Progenitor cell of endocrine pancreas (in vitro differentiated cells): ENCODE measurements at regions not wholly inside any gene's neighbourhood (a gene's known extent, or its start where the extent isn't known, plus 50 kb on each side); places are given as distances from the start of the nearest gene placed in this dataset.

Experiments
- DNase-seq: peaks from one replicate; pipeline ENCODE4 v3.0.0; 2021; ENCODE audit warnings: low spot score; ENCODE audit not compliant: unreplicated experiment
- H3K27ac Mint-ChIP-seq: 2 replicates; pipeline ENCODE4 v1.8.0; 2021; ENCODE audit warnings: mild to moderate bottlenecking, moderate library complexity, mixed read lengths
- H3K27me3 Mint-ChIP-seq: 2 replicates; pipeline ENCODE4 v1.8.0; 2021; ENCODE audit warnings: mixed read lengths
- H3K36me3 Mint-ChIP-seq: 2 replicates; pipeline ENCODE4 v1.8.0; 2022; ENCODE audit warnings: mixed read lengths; ENCODE audit not compliant: insufficient read depth
- H3K4me1 Mint-ChIP-seq: 2 replicates; pipeline ENCODE4 v1.8.0; 2021; ENCODE audit warnings: low read depth, mixed read lengths
- H3K4me3 Mint-ChIP-seq: 2 replicates; pipeline ENCODE4 v1.8.0; 2021; ENCODE audit warnings: low read depth, mild to moderate bottlenecking, moderate library complexity, mixed read lengths
- H3K9me3 Mint-ChIP-seq: 2 replicates; pipeline ENCODE4 v1.8.0; 2021; ENCODE audit warnings: low read depth, mixed read lengths
- TF ChIP-seq, protein P1 (sequence below): fragments of 200-600 bp; sonication (generic); IDR thresholded peaks from one replicate; pipeline ENCODE4 v1.5.0; 2021; ENCODE audit warnings: antibody characterized with exemption, mild to moderate bottlenecking; ENCODE audit not compliant: unreplicated experiment

DNA sequence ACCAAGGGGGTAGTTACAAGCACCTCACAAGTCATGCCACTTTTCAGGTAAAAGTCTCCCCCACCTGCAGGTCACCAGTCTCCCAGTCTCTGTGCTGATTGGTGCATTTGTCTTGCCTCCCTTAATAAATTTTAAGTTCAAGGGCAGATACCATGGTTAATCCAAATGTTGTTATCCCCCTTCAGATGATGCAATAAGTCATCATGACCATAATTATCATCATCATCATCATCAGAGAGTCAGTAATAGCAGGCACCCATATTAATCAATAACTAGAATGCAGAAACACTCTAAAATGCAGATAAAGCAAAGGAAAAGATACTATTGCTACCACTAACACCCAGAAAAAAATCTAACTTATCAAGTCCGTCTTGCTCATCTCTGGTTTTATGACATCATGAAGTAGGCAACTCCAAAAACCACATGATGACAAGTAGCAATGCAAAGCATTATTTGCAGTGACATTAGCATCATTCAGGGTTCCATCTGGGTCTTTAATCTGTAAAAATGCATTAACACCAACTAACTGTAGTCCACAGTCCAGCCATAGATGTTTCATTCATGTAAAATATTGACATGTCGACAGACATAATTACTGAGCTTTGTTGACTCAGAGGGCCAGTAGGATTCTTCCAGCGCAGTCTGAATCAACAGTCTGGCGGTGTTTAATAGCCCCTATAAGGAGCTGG, 492.0 kb upstream of the RUNX1 start:
- no peak for DNase-seq
- Mint-ChIP-seq H3K27ac (no peak overlapping the region), H3K36me3 (no peaks in the 10 kb centered on the region), H3K4me3 (no peak overlapping the region), H3K9me3 (no peaks in the 10 kb centered on the region), H3K27me3 (peaks cover 3% of the 10 kb centered on the region), H3K4me1 (no peaks in the 10 kb centered on the region)
- TF ChIP-seq, protein P1, sequence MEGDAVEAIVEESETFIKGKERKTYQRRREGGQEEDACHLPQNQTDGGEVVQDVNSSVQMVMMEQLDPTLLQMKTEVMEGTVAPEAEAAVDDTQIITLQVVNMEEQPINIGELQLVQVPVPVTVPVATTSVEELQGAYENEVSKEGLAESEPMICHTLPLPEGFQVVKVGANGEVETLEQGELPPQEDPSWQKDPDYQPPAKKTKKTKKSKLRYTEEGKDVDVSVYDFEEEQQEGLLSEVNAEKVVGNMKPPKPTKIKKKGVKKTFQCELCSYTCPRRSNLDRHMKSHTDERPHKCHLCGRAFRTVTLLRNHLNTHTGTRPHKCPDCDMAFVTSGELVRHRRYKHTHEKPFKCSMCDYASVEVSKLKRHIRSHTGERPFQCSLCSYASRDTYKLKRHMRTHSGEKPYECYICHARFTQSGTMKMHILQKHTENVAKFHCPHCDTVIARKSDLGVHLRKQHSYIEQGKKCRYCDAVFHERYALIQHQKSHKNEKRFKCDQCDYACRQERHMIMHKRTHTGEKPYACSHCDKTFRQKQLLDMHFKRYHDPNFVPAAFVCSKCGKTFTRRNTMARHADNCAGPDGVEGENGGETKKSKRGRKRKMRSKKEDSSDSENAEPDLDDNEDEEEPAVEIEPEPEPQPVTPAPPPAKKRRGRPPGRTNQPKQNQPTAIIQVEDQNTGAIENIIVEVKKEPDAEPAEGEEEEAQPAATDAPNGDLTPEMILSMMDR = no peak

DNA sequence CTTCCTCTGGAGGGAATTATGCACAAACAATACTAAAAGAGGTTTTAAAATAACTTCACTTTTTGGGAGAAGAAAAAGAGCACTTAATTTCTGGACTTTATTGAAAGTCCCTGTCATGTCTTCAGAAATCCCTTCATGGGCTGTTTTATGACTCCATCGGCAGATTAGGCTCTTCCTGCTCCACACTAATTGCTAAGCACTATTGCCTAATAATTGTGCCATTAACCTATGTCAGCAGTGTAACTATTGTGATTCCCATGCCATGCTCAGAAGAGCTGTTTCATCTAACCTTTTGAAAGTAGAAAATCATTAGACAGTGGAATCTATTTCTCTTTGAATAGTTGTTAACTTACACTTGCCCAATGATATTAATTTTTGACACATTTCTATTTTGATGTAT, 489.3 kb upstream of the RUNX1 start:
- H3K9me3 Mint-ChIP-seq = peaks cover 6% of the 10 kb centered on the region
- H3K4me1 Mint-ChIP-seq = no peaks in the 10 kb centered on the region
- H3K4me3 Mint-ChIP-seq = no peak overlapping the region
- H3K27me3 Mint-ChIP-seq = peaks cover 8% of the 10 kb centered on the region
- no peak overlapping the region for H3K27ac Mint-ChIP-seq
- TF ChIP-seq, protein P1 = no peak
- DNase-seq = no peak
- no peaks in the 10 kb centered on the region for H3K36me3 Mint-ChIP-seq

DNA sequence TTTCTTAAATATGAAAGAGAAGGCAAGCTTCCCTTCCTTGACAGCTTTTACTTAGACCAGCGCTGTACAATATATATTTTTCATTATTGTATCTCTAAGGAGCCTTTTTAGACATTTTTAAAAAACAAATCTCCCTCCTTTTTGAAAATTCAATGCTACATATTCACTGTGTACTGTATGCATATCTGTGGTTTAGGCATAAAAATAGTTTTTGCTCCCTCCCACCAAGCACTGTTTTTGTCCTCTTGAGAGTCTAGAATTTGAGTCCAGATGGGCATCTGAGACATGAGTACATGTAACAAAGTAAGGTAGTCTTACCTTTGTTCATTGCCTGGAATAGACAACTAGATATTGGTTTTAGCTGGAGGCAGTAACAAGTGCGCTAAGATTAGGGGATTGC, 488.5 kb upstream of the RUNX1 start:
- Mint-ChIP-seq H3K4me3 (no peak overlapping the region), H3K4me1 (no peaks in the 10 kb centered on the region), H3K36me3 (no peaks in the 10 kb centered on the region), H3K27ac (no peak overlapping the region), H3K27me3 (peaks cover 8% of the 10 kb centered on the region), H3K9me3 (peaks cover 6% of the 10 kb centered on the region)
- no peak for DNase-seq
- TF ChIP-seq, protein P1 = no peak

DNA sequence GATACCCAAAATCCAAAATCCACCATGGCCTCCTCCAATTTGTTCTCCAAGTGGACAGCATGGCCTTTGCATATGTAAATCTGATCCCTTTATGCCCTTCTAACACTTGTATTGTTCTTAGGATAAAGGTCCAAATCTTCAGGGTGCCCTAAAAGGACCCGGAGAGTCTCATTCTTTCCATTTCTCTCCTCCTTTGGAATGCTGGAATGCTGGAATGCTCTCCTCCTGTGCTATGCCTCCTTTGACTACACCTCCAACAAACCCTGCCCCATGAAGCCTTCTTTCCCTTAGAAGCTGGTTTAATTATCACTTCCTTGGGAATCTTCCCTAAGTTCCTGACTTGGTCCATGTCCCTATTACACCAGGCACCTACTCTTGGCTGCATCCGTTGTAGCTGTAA, 484.8 kb upstream of the RUNX1 start:
- Mint-ChIP-seq H3K27me3 (peaks cover 6% of the 10 kb centered on the region), H3K4me1 (peaks cover 11% of the 10 kb centered on the region), H3K9me3 (peaks cover 6% of the 10 kb centered on the region), H3K36me3 (no peaks in the 10 kb centered on the region), H3K4me3 (no peak overlapping the region), H3K27ac (no peak overlapping the region)
- TF ChIP-seq, protein P1 = no peak
- DNase-seq = no peak

DNA sequence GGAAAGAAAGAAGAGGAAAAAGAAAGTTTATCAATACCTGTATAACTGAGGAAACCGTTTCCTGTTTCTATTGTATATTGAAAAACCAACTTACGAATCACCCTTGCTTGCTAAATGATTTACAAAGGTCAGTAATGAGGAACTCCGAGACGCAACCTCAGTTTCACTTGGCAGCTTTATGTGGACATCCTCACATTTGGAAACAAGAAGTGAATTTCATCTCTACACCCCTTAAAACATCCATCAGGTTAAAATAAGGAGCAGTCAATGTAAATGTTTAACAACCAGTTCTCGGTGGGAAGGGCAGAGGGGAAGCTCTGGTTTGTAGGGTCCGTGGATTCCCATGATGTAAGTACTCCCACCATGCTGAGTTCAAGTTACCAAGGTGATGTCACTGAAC, 481.7 kb upstream of the RUNX1 start:
- Mint-ChIP-seq H3K36me3 (no peaks in the 10 kb centered on the region), H3K27me3 (peaks cover 12% of the 10 kb centered on the region), H3K27ac (no peak overlapping the region), H3K4me1 (peaks cover 15% of the 10 kb centered on the region), H3K4me3 (no peak overlapping the region), H3K9me3 (peaks cover 6% of the 10 kb centered on the region)
- TF ChIP-seq, protein P1 = no peak
- DNase-seq = no peak
